ENCODE measurements at regions not wholly inside any gene's neighbourhood (a gene's known extent, or its start where the extent isn't known, plus 50 kb on each side); places are given as distances from the start of the nearest gene placed in this dataset.
"Not testable (repeated sequence)": the region's sequence is repeated elsewhere in the genome, so short reads cannot be mapped to it uniquely, and the experiment has no call there.

- Histone ChIP-seq H3K4me3 (ENCODE audit: low read length in 3 of 3) (no peak overlapping the region), H3K27ac (ENCODE audit: low read depth in 2 of 2, low read length in 2 of 2) (no peak overlapping the region), H3K4me1 (ENCODE audit: control insufficient read depth in 2 of 3, insufficient read depth in 2 of 3, low read depth in 1 of 3, low read length in 3 of 3) (no peaks in the 10 kb centered on the region), H3K9ac (ENCODE audit: low read length in 3 of 3) (no peak overlapping the region), H3K27me3 (ENCODE audit: control insufficient read depth, insufficient read depth, low read length) (no peaks in the 10 kb centered on the region), H3K36me3 (ENCODE audit: control insufficient read depth in 2 of 3, insufficient read depth in 3 of 3, low read length in 3 of 3) (no peaks in the 10 kb centered on the region), H3K9me3 (ENCODE audit: control insufficient read depth in 2 of 3, insufficient read depth in 1 of 3, low read length in 3 of 3) (peaks cover 0 to 2% (median 0%) of the 10 kb centered on the region in 3 donors)
- FAIRE-seq (no peak), DNase-seq (peak in 3 of 5 donors; percentile 28 to 73 (median 70))
- TF ChIP-seq, protein P1, sequence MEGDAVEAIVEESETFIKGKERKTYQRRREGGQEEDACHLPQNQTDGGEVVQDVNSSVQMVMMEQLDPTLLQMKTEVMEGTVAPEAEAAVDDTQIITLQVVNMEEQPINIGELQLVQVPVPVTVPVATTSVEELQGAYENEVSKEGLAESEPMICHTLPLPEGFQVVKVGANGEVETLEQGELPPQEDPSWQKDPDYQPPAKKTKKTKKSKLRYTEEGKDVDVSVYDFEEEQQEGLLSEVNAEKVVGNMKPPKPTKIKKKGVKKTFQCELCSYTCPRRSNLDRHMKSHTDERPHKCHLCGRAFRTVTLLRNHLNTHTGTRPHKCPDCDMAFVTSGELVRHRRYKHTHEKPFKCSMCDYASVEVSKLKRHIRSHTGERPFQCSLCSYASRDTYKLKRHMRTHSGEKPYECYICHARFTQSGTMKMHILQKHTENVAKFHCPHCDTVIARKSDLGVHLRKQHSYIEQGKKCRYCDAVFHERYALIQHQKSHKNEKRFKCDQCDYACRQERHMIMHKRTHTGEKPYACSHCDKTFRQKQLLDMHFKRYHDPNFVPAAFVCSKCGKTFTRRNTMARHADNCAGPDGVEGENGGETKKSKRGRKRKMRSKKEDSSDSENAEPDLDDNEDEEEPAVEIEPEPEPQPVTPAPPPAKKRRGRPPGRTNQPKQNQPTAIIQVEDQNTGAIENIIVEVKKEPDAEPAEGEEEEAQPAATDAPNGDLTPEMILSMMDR (IDR thresholded peaks at IDR 0.05; ENCODE audit: borderline replicate concordance, extremely low read depth, insufficient read depth) = no peak
- intact Hi-C loops (cut with DNase I) = no loop called here
These were observed 62.2 kb upstream of the LHX5 start for GRCh38 chr12:113533842-113534375.

- intact Hi-C loops (cut with DNase I) = no loop called here
These were observed 60.6 kb upstream of the LHX5 start for GRCh38 chr12:113532292-113532691.

DNA sequence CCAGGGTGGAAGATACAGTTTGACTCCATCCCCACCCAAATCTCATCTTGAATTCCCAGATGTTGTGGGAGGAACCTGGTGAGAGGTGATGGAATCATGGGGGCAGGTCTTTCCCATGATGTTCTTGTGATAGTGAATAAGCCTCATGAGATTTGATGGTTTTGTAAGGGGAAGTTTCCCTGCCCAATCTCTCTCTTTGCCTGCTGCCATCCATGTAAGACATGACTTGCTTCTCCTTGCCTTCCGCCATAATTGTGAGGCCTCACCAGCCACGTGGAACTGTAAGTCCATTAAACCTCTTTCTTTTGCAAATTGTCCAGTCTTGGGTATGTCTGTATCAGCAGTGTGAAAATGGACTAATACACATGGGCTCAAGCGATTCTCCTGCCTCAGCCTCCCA, 59.4 kb upstream of the LHX5 start:
- H3K9me3 ChIP-seq (ENCODE audit: control insufficient read depth in 2 of 3, insufficient read depth in 1 of 3, low read length in 3 of 3); H3K4me3 ChIP-seq (ENCODE audit: low read length in 3 of 3); H3K9ac ChIP-seq (ENCODE audit: low read length in 3 of 3); intact Hi-C loops (cut with DNase I); H3K27me3 ChIP-seq (ENCODE audit: control insufficient read depth, insufficient read depth, low read length); DNase-seq; H3K36me3 ChIP-seq (ENCODE audit: control insufficient read depth in 2 of 3, insufficient read depth in 3 of 3, low read length in 3 of 3); H3K4me1 ChIP-seq (ENCODE audit: control insufficient read depth in 2 of 3, insufficient read depth in 2 of 3, low read depth in 1 of 3, low read length in 3 of 3); H3K27ac ChIP-seq (ENCODE audit: low read depth in 2 of 2, low read length in 2 of 2); FAIRE-seq: not testable (repeated sequence)

More at GRCh38 chr12:113532292-113532691, 60.6 kb upstream of the LHX5 start:
- TF ChIP-seq, protein P1 (IDR thresholded peaks at IDR 0.05; ENCODE audit: borderline replicate concordance, extremely low read depth, insufficient read depth) = no peak
- DNase-seq = no peak
- no peaks in the 10 kb centered on the region for H3K4me1 ChIP-seq (ENCODE audit: control insufficient read depth in 2 of 3, insufficient read depth in 2 of 3, low read depth in 1 of 3, low read length in 3 of 3)
- H3K9me3 ChIP-seq (ENCODE audit: control insufficient read depth in 2 of 3, insufficient read depth in 1 of 3, low read length in 3 of 3) = peaks cover 0 to 2% (median 0%) of the 10 kb centered on the region in 3 donors
- no peaks in the 10 kb centered on the region for H3K36me3 ChIP-seq (ENCODE audit: control insufficient read depth in 2 of 3, insufficient read depth in 3 of 3, low read length in 3 of 3)
- no peaks in the 10 kb centered on the region for H3K27me3 ChIP-seq (ENCODE audit: control insufficient read depth, insufficient read depth, low read length)
- no peak overlapping the region for H3K4me3 ChIP-seq (ENCODE audit: low read length in 3 of 3)
- no peak for FAIRE-seq
- H3K27ac ChIP-seq (ENCODE audit: low read depth in 2 of 2, low read length in 2 of 2) = no peak overlapping the region
- no peak overlapping the region for H3K9ac ChIP-seq (ENCODE audit: low read length in 3 of 3)

DNA sequence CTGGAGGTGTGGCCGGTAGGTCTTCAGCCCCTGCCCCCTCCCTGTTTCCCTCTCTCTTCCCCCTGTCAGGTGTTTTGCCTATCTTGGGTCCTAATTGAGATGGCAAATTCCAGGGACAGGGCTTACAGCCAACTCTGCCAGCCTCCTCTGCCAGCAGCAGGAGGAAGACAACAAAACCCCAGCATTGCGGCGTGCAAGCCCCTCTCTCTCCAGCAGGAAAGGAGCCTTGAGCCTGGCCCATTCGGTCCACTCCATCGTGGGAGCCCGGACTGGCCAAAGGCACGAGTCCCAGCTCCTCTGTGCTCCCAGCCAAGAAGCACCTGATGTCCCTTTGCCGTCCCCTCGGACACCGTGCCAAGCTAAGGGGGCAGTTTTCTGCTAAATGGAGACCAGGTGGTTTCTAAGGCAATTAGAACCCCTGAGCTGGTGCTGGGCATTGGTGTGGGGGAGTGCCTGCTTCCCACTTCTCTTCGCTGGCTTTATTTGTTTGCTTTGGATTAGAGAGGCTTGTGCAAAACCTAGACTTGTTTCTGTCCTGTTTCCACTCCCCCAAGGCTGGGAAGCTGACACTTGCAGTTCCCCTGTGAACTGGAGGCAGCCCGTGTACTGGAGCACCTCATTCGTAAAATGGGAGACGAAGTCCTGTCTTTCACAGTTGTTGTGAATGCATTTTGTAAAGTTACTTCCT, 57.1 kb upstream of the LHX5 start:
- H3K9ac ChIP-seq (ENCODE audit: low read length in 3 of 3) = no peak overlapping the region
- H3K4me1 ChIP-seq (ENCODE audit: control insufficient read depth in 2 of 3, insufficient read depth in 2 of 3, low read depth in 1 of 3, low read length in 3 of 3) = no peaks in the 10 kb centered on the region
- no peak overlapping the region for H3K27ac ChIP-seq (ENCODE audit: low read depth in 2 of 2, low read length in 2 of 2)
- DNase-seq = peak in 4 of 5 donors; percentile 65 to 79 (median 74)
- H3K9me3 ChIP-seq (ENCODE audit: control insufficient read depth in 2 of 3, insufficient read depth in 1 of 3, low read length in 3 of 3) = peaks cover 0 to 2% (median 0%) of the 10 kb centered on the region in 3 donors
- no peak overlapping the region for H3K4me3 ChIP-seq (ENCODE audit: low read length in 3 of 3)
- no peaks in the 10 kb centered on the region for H3K36me3 ChIP-seq (ENCODE audit: control insufficient read depth in 2 of 3, insufficient read depth in 3 of 3, low read length in 3 of 3)
- FAIRE-seq = no peak
- H3K27me3 ChIP-seq (ENCODE audit: control insufficient read depth, insufficient read depth, low read length) = no peaks in the 10 kb centered on the region
- TF ChIP-seq, protein P1 (IDR thresholded peaks at IDR 0.05; ENCODE audit: borderline replicate concordance, extremely low read depth, insufficient read depth) = no peak
- intact Hi-C loops (cut with DNase I) = no loop called here

All from kidney (tissue), 13 donors.